Tibial artery (tissue), 4 donors: ENCODE measurements at regions not wholly inside any gene's neighbourhood (a gene's known extent, or its start where the extent isn't known, plus 50 kb on each side); places are given as distances from the start of the nearest gene placed in this dataset.
A peak's percentile ranks its signal among the peaks of the same experiment; 100 is the strongest.

ENCODE experiments used
- DNase-seq, 2 donors: peaks; one replicate each; pipeline ENCODE4 v3.0.0-alpha.2; 2019
- H3K27ac ChIP-seq, 2 donors: fragments of 200-600 bp; sonication (generic) in 1 of 2; 1 replicate in 1 of 2; 2 replicates in 1 of 2; pipeline ENCODE4 v1.5.1; 2018 to 2019; ENCODE audit warnings: mild to moderate bottlenecking in 1 of 2
- H3K27me3 ChIP-seq, 2 donors: fragments of 200-600 bp; sonication (generic) in 1 of 2; one replicate each; pipeline versions ENCODE4 v1.5.1 to v1.6.0; 2016 to 2019
- H3K36me3 ChIP-seq, 3 donors: fragments of 200-600 bp; sonication (generic) in 2 of 3; one replicate each; pipeline ENCODE4 v1.5.1; 2016 to 2019; ENCODE audit warnings: mild to moderate bottlenecking in 2 of 3
- H3K4me1 ChIP-seq, 4 donors: fragments of 200-600 bp; sonication (generic) in 2 of 4; 1 replicate in 3 of 4; 2 replicates in 1 of 4; pipeline ENCODE4 v1.5.1; 2016 to 2019
- H3K4me3 ChIP-seq, 2 donors: fragments of 200-600 bp; sonication (generic) in 1 of 2; 1 replicate in 1 of 2; 2 replicates in 1 of 2; pipeline ENCODE4 v1.5.1; 2018 to 2019; ENCODE audit warnings: mild to moderate bottlenecking in 2 of 2
- H3K9me3 ChIP-seq, 3 donors: fragments of 200-600 bp; sonication (generic) in 1 of 3; one replicate each; pipeline ENCODE4 v1.5.1; 2016 to 2019
- CTCF ChIP-seq, 2 experiments: fragments of 200-600 bp in 1 of 2; fragments of 450-650 bp in 1 of 2; IDR thresholded peaks; one replicate each; pipeline ENCODE4 v1.5.1; 2017 to 2019; ENCODE audit warnings: antibody characterized with exemption in 2 of 2, mild to moderate bottlenecking in 1 of 2, moderate library complexity in 1 of 2
- intact Hi-C: fragments of 100-400 bp; cut with DNase I; formaldehyde crosslinking; loops from one replicate; pipeline ENCODE4 v1.15.0; 2023; ENCODE audit warnings: low total_unique reads

DNA sequence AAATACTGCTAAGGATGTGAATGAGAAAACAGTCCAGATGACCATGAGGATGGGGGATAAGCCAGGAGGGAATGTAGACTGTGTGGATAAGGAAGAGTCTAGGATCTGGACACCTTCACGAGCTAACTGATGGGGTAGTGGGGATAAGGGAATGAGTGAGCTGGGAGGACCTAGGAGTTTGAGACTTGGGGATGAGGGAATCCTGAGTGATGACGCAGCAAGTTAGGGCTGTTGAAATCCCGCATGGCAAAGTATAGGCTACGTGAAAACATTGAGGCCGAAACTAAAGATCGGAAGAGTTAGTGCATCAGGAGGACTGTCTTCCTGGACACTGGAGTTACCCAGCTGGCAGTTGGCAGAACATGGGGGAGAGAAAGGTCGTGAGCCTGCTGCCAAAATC lies 129.2 kb upstream of the EEA1 start:
- no peak for DNase-seq
- no peak overlapping the region for H3K27ac ChIP-seq
- intact Hi-C loops, result no loop called here
- H3K36me3 ChIP-seq, result no peaks in the 10 kb centered on the region
- H3K9me3 ChIP-seq, result no peaks in the 10 kb centered on the region
- no peak overlapping the region for H3K4me3 ChIP-seq
- no peak for TF ChIP-seq CTCF (IDR thresholded peaks at IDR 0.05)
- H3K27me3 ChIP-seq, result no peaks in the 10 kb centered on the region
- peaks cover 0 to 22% (median 18%) of the 10 kb centered on the region in 4 donors for H3K4me1 ChIP-seq

GRCh38 chr12:93059288-93059687 lies 130.2 kb upstream of the EEA1 start:
- Histone ChIP-seq H3K27ac (no peak overlapping the region), H3K4me1 (peaks cover 0 to 22% (median 18%) of the 10 kb centered on the region in 4 donors), H3K36me3 (no peaks in the 10 kb centered on the region), H3K9me3 (no peaks in the 10 kb centered on the region), H3K27me3 (no peaks in the 10 kb centered on the region), H3K4me3 (no peak overlapping the region)
- intact Hi-C loops, result no loop called here
- no peak for TF ChIP-seq CTCF (IDR thresholded peaks at IDR 0.05)
- no peak for DNase-seq

- H3K9me3 ChIP-seq, result no peaks in the 10 kb centered on the region
- no peak for DNase-seq
- intact Hi-C loops, result no loop called here
- TF ChIP-seq CTCF (IDR thresholded peaks at IDR 0.05), result no peak
- no peaks in the 10 kb centered on the region for H3K36me3 ChIP-seq
- no peak overlapping the region for H3K4me3 ChIP-seq
- H3K4me1 ChIP-seq, result peaks cover 0 to 22% (median 18%) of the 10 kb centered on the region in 4 donors
- H3K27me3 ChIP-seq, result no peaks in the 10 kb centered on the region
- peak overlapping the region in 1 of 2 donors; percentile 68 for H3K27ac ChIP-seq
Observed at GRCh38 chr12:93059925-93060665, 131.0 kb upstream of the EEA1 start.

- H3K27me3 ChIP-seq, result no peaks in the 10 kb centered on the region
- H3K9me3 ChIP-seq, result no peaks in the 10 kb centered on the region
- H3K4me3 ChIP-seq, result no peak overlapping the region
- peaks cover 0 to 22% (median 18%) of the 10 kb centered on the region in 4 donors for H3K4me1 ChIP-seq
- H3K27ac ChIP-seq, result peak overlapping the region; percentile 64 to 68
- no peaks in the 10 kb centered on the region for H3K36me3 ChIP-seq
- TF ChIP-seq CTCF (IDR thresholded peaks at IDR 0.05), result no peak
- intact Hi-C loops, result no loop called here
- no peak for DNase-seq
Observed at GRCh38 chr12:93060666-93061472, 131.8 kb upstream of the EEA1 start.

DNA sequence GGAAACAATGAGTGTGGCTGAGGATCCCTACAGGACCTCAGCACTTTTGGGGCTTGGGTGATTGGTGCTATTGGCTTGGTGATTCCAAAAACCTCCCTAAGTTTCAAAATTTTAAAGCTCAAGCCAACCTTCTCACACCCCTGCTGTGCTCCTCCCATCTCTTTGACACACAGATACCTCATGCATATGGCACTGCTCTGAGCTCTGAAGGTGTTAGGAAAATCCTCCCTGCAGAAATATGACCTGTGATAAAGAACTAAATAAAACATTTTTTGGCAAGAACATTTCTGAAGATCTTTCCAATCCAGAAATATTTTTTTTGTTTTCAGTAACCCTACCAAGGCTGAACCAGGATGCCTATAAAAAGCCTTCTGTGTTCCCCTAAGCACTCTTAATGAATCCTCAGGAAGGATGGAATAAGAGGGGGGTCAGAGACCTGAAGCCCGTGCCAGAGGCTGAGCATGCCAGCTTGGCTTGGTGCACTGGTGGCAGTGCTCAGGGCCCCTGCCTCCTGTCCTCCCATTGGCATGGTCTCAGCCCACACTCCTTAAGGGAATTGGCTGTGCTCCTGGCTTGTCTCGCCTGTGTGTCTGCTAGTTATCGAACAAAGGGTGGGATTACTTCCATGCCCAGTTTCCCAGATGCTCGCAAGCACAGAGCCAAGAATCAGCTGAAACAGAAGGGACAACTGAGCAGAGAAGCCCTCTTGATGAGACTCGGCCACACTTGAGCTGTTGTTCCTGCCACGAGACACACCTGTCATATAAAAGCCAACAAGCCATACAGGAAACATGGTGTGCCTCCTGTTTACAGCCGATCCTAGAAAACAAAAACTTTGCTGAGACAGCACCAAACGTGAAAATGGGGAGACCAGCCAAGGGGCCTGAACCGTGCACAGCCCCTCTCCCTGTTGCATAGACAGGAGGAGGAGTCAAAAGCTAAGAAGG lies 132.7 kb upstream of the EEA1 start:
- no peak for DNase-seq
- Histone ChIP-seq H3K27me3 (no peaks in the 10 kb centered on the region), H3K36me3 (no peaks in the 10 kb centered on the region), H3K4me3 (no peak overlapping the region), H3K4me1 (peaks cover 0 to 22% (median 18%) of the 10 kb centered on the region in 4 donors), H3K9me3 (no peaks in the 10 kb centered on the region), H3K27ac (peak overlapping the region; percentile 64 to 68)
- intact Hi-C loops, result no loop called here
- no peak for TF ChIP-seq CTCF (IDR thresholded peaks at IDR 0.05)
